Activated CD8-positive, alpha-beta T cell treated with anti-CD3 and anti-CD28 coated beads for 36 hours (primary cell): ENCODE measurements at regions not wholly inside any gene's neighbourhood (a gene's known extent, or its start where the extent isn't known, plus 50 kb on each side); places are given as distances from the start of the nearest gene placed in this dataset.
A peak's percentile ranks its signal among the peaks of the same experiment; 100 is the strongest.

Experiments used
- ATAC-seq: fragments of 200-7000 bp; cut with Tn5 transposase; one replicate; pipeline ENCODE4 v1.10.0; 2021; ENCODE audit warnings: mild to moderate bottlenecking, moderate library complexity
- CTCF ChIA-PET: fragments of 350-600 bp; sonication (Branson Sonifier 250); formaldehyde crosslinking; loops from one replicate; lab custom pipeline; 2021; ENCODE audit warnings: antibody characterized with exemption; lab: Charles Lee
- POLR2A ChIA-PET: fragments of 350-600 bp; sonication (Branson Sonifier 250); formaldehyde crosslinking; loops from one replicate; lab custom pipeline; 2021; ENCODE audit warnings: antibody characterized with exemption; lab: Charles Lee
- DNase-seq: peaks from one replicate; pipeline ENCODE4 v3.0.0-alpha.2; 2020
- H3K27ac Mint-ChIP-seq: one replicate; pipeline ENCODE4 v1.8.0; 2021; ENCODE audit warnings: mild to moderate bottlenecking, mixed read lengths
- H3K27me3 Mint-ChIP-seq: one replicate; pipeline ENCODE4 v1.8.0; 2021; ENCODE audit warnings: mixed read lengths
- H3K36me3 Mint-ChIP-seq: one replicate; pipeline ENCODE4 v1.8.0; 2021; ENCODE audit warnings: low read depth, mixed read lengths
- H3K4me1 Mint-ChIP-seq: one replicate; pipeline ENCODE4 v1.8.0; 2021; ENCODE audit warnings: low read depth, mixed read lengths
- H3K4me3 Mint-ChIP-seq: one replicate; pipeline ENCODE4 v1.8.0; 2021; ENCODE audit warnings: mild to moderate bottlenecking, moderate library complexity, mixed read lengths
- H3K9me3 Mint-ChIP-seq: one replicate; pipeline ENCODE4 v1.8.0; 2021; ENCODE audit warnings: mixed read lengths
- intact Hi-C: fragments of 100-400 bp; cut with micrococcal nuclease; formaldehyde crosslinking; loops from one replicate; pipeline ENCODE4 v1.10.0; 2022
- TF ChIP-seq, protein P1 (sequence below): fragments of 200-600 bp; IDR thresholded peaks from one replicate; pipeline ENCODE4 v1.8.0; 2022; ENCODE audit warnings: antibody characterized with exemption, mild to moderate bottlenecking

DNA sequence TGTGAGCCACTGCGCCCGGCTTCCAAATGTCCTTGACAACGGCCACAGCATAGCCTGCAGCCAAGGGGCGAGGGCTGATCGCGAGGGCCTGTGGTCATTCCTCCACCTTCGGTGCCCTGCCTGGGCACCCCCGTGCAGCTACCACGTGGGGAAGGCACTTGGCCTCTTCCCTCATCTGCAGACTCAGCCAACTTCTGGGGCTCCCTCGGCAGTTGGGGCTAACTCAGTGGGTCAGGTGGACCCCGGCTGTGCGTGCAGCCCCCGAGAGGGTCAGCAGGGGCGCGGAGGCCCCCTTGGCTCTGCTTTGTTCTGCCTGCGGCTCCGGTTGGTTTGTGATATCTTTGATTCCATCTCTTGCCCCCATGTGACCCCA is 52.9 kb upstream of the BHLHE23 start:
- peaks cover 8% of the 10 kb centered on the region for H3K27me3 Mint-ChIP-seq
- H3K9me3 Mint-ChIP-seq, result no peaks in the 10 kb centered on the region
- DNase-seq, result no peak
- no peak overlapping the region for H3K27ac Mint-ChIP-seq
- TF ChIP-seq, protein P1, sequence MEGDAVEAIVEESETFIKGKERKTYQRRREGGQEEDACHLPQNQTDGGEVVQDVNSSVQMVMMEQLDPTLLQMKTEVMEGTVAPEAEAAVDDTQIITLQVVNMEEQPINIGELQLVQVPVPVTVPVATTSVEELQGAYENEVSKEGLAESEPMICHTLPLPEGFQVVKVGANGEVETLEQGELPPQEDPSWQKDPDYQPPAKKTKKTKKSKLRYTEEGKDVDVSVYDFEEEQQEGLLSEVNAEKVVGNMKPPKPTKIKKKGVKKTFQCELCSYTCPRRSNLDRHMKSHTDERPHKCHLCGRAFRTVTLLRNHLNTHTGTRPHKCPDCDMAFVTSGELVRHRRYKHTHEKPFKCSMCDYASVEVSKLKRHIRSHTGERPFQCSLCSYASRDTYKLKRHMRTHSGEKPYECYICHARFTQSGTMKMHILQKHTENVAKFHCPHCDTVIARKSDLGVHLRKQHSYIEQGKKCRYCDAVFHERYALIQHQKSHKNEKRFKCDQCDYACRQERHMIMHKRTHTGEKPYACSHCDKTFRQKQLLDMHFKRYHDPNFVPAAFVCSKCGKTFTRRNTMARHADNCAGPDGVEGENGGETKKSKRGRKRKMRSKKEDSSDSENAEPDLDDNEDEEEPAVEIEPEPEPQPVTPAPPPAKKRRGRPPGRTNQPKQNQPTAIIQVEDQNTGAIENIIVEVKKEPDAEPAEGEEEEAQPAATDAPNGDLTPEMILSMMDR, result no peak
- ATAC-seq, result no peak
- ChIA-PET POLR2A (no interaction called here), CTCF (no interaction called here)
- H3K4me1 Mint-ChIP-seq, result no peaks in the 10 kb centered on the region
- intact Hi-C loops, result no loop called here
- H3K36me3 Mint-ChIP-seq, result no peaks in the 10 kb centered on the region
- no peak overlapping the region for H3K4me3 Mint-ChIP-seq

DNA sequence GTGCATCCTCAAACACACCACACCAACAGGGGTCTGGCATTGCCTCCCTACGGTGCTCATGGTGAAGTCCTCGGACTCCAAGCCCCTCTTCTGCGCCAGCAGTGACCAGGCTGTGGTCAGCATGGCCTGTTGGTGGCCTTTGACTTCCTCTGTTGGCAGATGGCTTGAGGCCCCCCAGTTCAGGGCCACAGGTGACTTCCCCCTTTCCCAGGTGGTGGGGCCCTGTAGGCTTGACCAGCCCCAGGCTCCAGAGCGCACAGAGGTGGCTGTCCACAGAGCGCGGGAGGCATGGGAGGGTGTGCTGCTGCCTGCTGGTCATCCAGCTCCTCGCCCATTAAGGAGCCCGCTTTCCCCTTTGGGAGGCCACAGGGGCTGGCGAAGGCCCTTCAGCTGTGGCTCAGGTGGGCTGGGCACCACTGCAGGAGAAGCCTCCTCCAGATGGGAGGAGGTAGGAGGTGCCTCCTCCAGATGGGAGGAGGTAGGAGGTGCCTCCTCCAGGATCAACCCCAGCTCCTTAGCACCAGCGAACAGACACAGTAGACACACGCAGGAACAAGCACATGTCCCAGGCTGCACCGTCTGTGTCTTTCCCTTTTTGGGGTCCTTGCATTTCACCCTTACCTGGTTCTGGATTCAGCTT is 52.1 kb upstream of the BHLHE23 start:
- ATAC-seq (no peak), DNase-seq (no peak)
- Mint-ChIP-seq H3K4me3 (no peak overlapping the region), H3K27ac (no peak overlapping the region), H3K9me3 (no peaks in the 10 kb centered on the region), H3K4me1 (no peaks in the 10 kb centered on the region), H3K36me3 (no peaks in the 10 kb centered on the region), H3K27me3 (peaks cover 8% of the 10 kb centered on the region)
- TF ChIP-seq, protein P1, result no peak
- ChIA-PET POLR2A (no interaction called here), CTCF (interaction anchor here (1.4 kb wide), 1 partner anchor 165 kb away, joined by 4 read pairs; no protein-coding TSS in a partner anchor)
- intact Hi-C loops, result no loop called here

DNA sequence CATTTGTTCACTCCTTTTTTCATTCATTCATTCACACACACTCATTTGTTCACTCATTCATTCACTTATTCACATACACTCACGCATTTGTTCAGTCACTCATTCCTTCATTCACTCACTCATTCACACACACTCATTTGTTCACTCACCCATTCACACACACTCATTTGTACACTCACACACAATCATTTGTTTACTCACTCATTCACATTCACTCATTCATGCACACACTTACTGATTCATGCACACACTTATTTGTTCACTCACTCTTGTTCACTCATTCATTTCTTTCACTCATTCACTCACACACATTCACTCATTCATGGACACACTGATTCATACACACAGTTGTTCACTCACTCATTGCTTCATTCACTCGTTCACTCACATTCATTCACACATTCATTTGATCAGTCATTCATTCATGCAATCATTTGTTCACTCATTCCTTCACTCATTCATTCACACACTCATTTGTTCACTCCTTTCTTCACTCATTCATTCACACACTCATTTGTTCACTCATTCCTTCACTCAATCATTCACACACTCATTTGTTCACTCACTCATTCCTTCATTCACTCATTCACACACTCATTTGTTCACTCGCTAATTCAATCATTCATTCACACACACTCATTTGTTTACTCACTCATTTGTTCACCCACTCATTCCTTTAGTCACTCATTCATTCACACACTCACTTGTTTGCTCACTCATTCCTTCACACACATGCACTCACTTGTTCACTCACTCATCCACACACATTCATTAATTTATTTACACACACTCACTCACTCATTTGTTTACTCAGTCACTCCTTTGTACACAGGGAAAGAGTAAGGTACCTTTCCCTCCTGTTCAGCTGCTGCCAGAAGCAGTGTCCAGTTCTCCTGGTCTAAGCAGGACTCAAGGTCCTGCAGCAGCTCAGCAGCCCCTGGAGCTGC is 50.7 kb upstream of the BHLHE23 start:
- ATAC-seq (no peak), DNase-seq (no peak)
- intact Hi-C loops, result loop anchor here (2.0 kb wide), 1 partner anchor 121 kb away; no protein-coding TSS in a partner anchor
- Mint-ChIP-seq H3K27me3 (peaks cover 8% of the 10 kb centered on the region), H3K4me1 (no peaks in the 10 kb centered on the region), H3K36me3 (no peaks in the 10 kb centered on the region), H3K27ac (no peak overlapping the region), H3K4me3 (no peak overlapping the region), H3K9me3 (no peaks in the 10 kb centered on the region)
- ChIA-PET CTCF (interaction anchor here (1.0 to 2.8 kb wide), 6 partner anchors 85 to 166 kb away, joined by 3 to 13 read pairs (median 3); no protein-coding TSS in a partner anchor), POLR2A (no interaction called here)
- TF ChIP-seq, protein P1, result no peak

DNA sequence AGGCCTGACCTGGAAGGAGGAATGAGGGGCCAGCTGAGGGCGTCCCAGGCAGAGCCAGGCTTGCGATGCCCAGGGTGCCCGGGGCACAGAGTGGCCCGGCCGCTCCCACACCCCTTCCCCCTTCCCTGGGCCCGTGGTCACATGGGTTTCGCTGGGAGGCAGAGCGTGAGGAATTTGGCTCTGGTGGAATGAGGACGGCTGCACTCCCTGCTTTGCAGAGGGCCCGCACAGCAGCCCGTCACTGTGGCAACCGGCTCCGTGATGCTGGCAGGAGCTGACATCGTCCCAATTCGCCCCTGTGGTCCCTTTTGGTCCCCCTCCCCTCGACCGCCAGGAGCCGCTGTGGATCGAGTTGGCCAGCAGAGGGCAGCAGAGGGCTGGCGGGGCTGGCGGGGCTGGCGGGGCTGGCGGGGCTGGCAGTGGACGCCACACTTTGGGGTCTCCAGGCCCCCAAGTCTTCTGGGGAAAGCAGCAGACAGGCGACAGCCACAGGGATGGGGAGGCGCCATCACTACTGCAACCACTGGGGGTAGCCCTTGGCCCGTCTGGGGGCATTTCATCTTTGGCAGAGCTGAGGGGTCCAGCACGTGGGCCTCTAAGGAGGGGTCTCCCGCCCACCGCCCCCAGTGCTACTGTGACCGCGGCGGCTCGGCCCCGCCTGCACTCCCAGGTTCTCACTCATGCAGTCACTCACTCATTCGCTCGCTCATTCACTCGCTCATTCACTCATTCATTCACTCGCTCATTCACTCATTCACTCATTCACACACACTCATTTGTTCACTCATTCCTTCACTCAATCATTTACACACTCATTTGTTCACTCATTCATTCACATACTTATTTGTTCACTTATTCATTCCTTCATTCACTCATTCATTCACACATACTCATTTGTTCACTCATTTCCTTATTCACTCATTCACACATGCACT is 49.7 kb upstream of the BHLHE23 start:
- Mint-ChIP-seq H3K36me3 (no peaks in the 10 kb centered on the region), H3K27me3 (peaks cover 8% of the 10 kb centered on the region), H3K9me3 (no peaks in the 10 kb centered on the region), H3K27ac (no peak overlapping the region), H3K4me3 (no peak overlapping the region), H3K4me1 (no peaks in the 10 kb centered on the region)
- TF ChIP-seq, protein P1, result peak; percentile 88
- POLR2A ChIA-PET, result interaction anchor here (1.3 kb wide), 1 partner anchor 28 kb away, joined by 3 read pairs; no protein-coding TSS in a partner anchor
- ATAC-seq, result peak; percentile 83
- CTCF ChIA-PET, result interaction anchor here (0.8 to 2.8 kb wide), 11 partner anchors 12 to 167 kb away, joined by 3 to 13 read pairs (median 3); partner anchors contain the start of gene YTHDF1
- DNase-seq, result peak; percentile 60
- intact Hi-C loops, result loop anchor here (2.0 kb wide), 1 partner anchor 122 kb away; no protein-coding TSS in a partner anchor
